ENCODE measurements at regions not wholly inside any gene's neighbourhood (a gene's known extent, or its start where the extent isn't known, plus 50 kb on each side); places are given as distances from the start of the nearest gene placed in this dataset.
"Not testable (repeated sequence)": the region's sequence is repeated elsewhere in the genome, so short reads cannot be mapped to it uniquely, and the experiment has no call there.

GRCh38 chrX:143363419-143363818 is 153.9 kb downstream of the SPANXN3 start:
- in situ Hi-C loops (cut with HindIII; ENCODE audit: low sequenced_read_pairs) = no loop called here
- no peak for TF ChIP-seq CTCF (IDR thresholded peaks at IDR 0.05; ENCODE audit: low read depth, low read length, missing control alignments)
- H3K4me3 ChIP-seq (ENCODE audit: low read depth, low read length) = no peak overlapping the region
- DNase-seq (ENCODE audit: low read depth) = no peak

GRCh38 chrX:143340190-143340589 is 177.1 kb downstream of the SPANXN3 start:
- no peak overlapping the region for H3K4me3 ChIP-seq (ENCODE audit: low read depth, low read length)
- TF ChIP-seq CTCF (IDR thresholded peaks at IDR 0.05; ENCODE audit: low read depth, low read length, missing control alignments) = no peak
- no peak for DNase-seq (ENCODE audit: low read depth)
- in situ Hi-C loops (cut with HindIII; ENCODE audit: low sequenced_read_pairs) = no loop called here

GRCh38 chrX:143336261-143336660 is 181.0 kb downstream of the SPANXN3 start:
- in situ Hi-C loops (cut with HindIII; ENCODE audit: low sequenced_read_pairs) = no loop called here
- TF ChIP-seq CTCF (IDR thresholded peaks at IDR 0.05; ENCODE audit: low read depth, low read length, missing control alignments) = no peak
- no peak for DNase-seq (ENCODE audit: low read depth)
- H3K4me3 ChIP-seq (ENCODE audit: low read depth, low read length) = no peak overlapping the region

GRCh38 chrX:143319526-143319925 is 197.7 kb downstream of the SPANXN3 start:
- no peak for TF ChIP-seq CTCF (IDR thresholded peaks at IDR 0.05; ENCODE audit: low read depth, low read length, missing control alignments)
- in situ Hi-C loops (cut with HindIII; ENCODE audit: low sequenced_read_pairs) = no loop called here
- no peak for DNase-seq (ENCODE audit: low read depth)
- no peak overlapping the region for H3K4me3 ChIP-seq (ENCODE audit: low read depth, low read length)

GRCh38 chrX:143318857-143319256 is 198.4 kb downstream of the SPANXN3 start:
- in situ Hi-C loops (cut with HindIII; ENCODE audit: low sequenced_read_pairs); H3K4me3 ChIP-seq (ENCODE audit: low read depth, low read length); DNase-seq (ENCODE audit: low read depth): not testable (repeated sequence)

- in situ Hi-C loops (cut with HindIII; ENCODE audit: low sequenced_read_pairs) = no loop called here
- DNase-seq (ENCODE audit: low read depth) = no peak
- no peak for TF ChIP-seq CTCF (IDR thresholded peaks at IDR 0.05; ENCODE audit: low read depth, low read length, missing control alignments)
- no peak overlapping the region for H3K4me3 ChIP-seq (ENCODE audit: low read depth, low read length)
These were observed 210.0 kb downstream of the SPANXN3 start for GRCh38 chrX:143306991-143307937.

- in situ Hi-C loops (cut with HindIII; ENCODE audit: low sequenced_read_pairs) = no loop called here
- no peak for DNase-seq (ENCODE audit: low read depth)
- TF ChIP-seq CTCF (IDR thresholded peaks at IDR 0.05; ENCODE audit: low read depth, low read length, missing control alignments) = no peak
- H3K4me3 ChIP-seq (ENCODE audit: low read depth, low read length) = no peak overlapping the region
These were observed 212.8 kb downstream of the SPANXN3 start for GRCh38 chrX:143304518-143304917.
